GM12878 (cell line): ENCODE measurements at regions not wholly inside any gene's neighbourhood (a gene's known extent, or its start where the extent isn't known, plus 50 kb on each side); places are given as distances from the start of the nearest gene placed in this dataset.

Experiments
- ATAC-seq: fragments of 200-7000 bp; cut with Tn5 transposase; 3 replicates; pipeline ENCODE4 v1.9.1; 2020; ENCODE audit warnings: mild to moderate bottlenecking, moderate library complexity
- BruUV-seq: library from RNA; stranded (reverse); fragments of 400-500 nt; replicated peaks from 2 replicates; lab custom pipeline; 2021; lab: Mats Ljungman, UMichigan
- CTCF ChIA-PET: fragments of 300-600 bp; sonication (Branson Sonifier 250); formaldehyde crosslinking; extraction: SDS; loops from one replicate; lab custom pipeline; 2021; ENCODE audit warnings: inconsistent platforms; lab: Yijun Ruan, JAX
- POLR2A ChIA-PET: fragments of 350-600 bp; formaldehyde crosslinking; extraction: SDS; loops from one replicate; lab custom pipeline; 2021; ENCODE audit warnings: inconsistent platforms; lab: Charles Lee
- RAD21 ChIA-PET: fragments of 300-600 bp; sonication (Branson Sonifier 250); formaldehyde crosslinking; loops from one replicate; lab custom pipeline; 2023; ENCODE audit warnings: antibody characterized with exemption; ENCODE audit not compliant: unreplicated experiment; lab: Charles Lee
- SMC1A ChIA-PET: fragments of 300-600 bp; sonication (Branson Sonifier 250); formaldehyde crosslinking; loops from one replicate; lab custom pipeline; 2023; ENCODE audit not compliant: unreplicated experiment, uncharacterized antibody; lab: Charles Lee
- DNase-seq: peaks from one replicate; pipeline ENCODE4 v3.0.0-alpha.2; 2011; ENCODE audit warnings: low read depth, low spot score
- FAIRE-seq: peaks from 3 replicates; lab custom pipeline; 2011; peaks lifted over from hg19 to GRCh38; lab: Jason Lieb, UNC
- H2AFZ ChIP-seq: 2 replicates; pipeline ENCODE4 v1.6.0; 2011; ENCODE audit warnings: low read depth, low read length, control low read depth; ENCODE audit not compliant: control insufficient read depth
- H3K27ac ChIP-seq: 2 replicates; pipeline ENCODE4 v1.5.1; 2011; ENCODE audit warnings: control low read depth; ENCODE audit not compliant: control insufficient read depth, insufficient read depth
- H3K27me3 ChIP-seq, 2 experiments: replicated peaks in 1 of 2; 2 replicates each; pipeline versions ENCODE4 v1.6.0 to v1.6.1; 2011; ENCODE audit warnings: low read length in 1 of 2; ENCODE audit not compliant: control insufficient read depth in 2 of 2, insufficient read depth in 2 of 2
- H3K36me3 ChIP-seq, 2 experiments: 2 replicates each; pipeline ENCODE4 v1.5.1; 2011; ENCODE audit warnings: low read length in 1 of 2; ENCODE audit not compliant: control insufficient read depth in 2 of 2, insufficient read depth in 2 of 2
- H3K4me1 ChIP-seq: 2 replicates; pipeline ENCODE4 v1.6.1; 2011; ENCODE audit warnings: mild to moderate bottlenecking, low read length, moderate library complexity, mixed read lengths; ENCODE audit not compliant: control insufficient read depth, insufficient read depth
- H3K4me2 ChIP-seq: 2 replicates; pipeline ENCODE4 v1.6.0; 2011; ENCODE audit warnings: control low read depth; ENCODE audit not compliant: control insufficient read depth, insufficient read depth
- H3K4me3 ChIP-seq: fragments of 200-600 bp; sonication (generic); 2 replicates; pipeline ENCODE4 v1.5.1; 2016
- H3K79me2 ChIP-seq: 2 replicates; pipeline ENCODE4 v1.6.0; 2011; ENCODE audit warnings: low read length; ENCODE audit not compliant: control insufficient read depth, insufficient read depth
- H3K9ac ChIP-seq: 2 replicates; pipeline ENCODE4 v1.8.0; 2011; ENCODE audit warnings: low read length, control low read depth, mixed read lengths; ENCODE audit not compliant: control insufficient read depth, insufficient read depth
- H3K9me3 ChIP-seq: replicated peaks from 3 replicates; pipeline ENCODE4 v1.5.1; 2011; ENCODE audit warnings: mild to moderate bottlenecking, low read length; ENCODE audit not compliant: control insufficient read depth, insufficient read depth
- H4K20me1 ChIP-seq: 2 replicates; pipeline ENCODE4 v1.6.0; 2011; ENCODE audit not compliant: control insufficient read depth, insufficient read depth
- BCL3 ChIP-seq: IDR thresholded peaks from 2 replicates; pipeline ENCODE4 v1.6.1; 2011; ENCODE audit warnings: borderline replicate concordance, low read depth, mild to moderate bottlenecking, moderate library complexity, low read length; ENCODE audit not compliant: insufficient read depth, poor library complexity, severe bottlenecking
- CHD1 ChIP-seq: IDR thresholded peaks from 2 replicates; pipeline ENCODE4 v1.6.1; 2012; ENCODE audit warnings: low read depth, low read length, improper control_type of control experiment
- E2F4 ChIP-seq: IDR thresholded peaks from 2 replicates; pipeline ENCODE4 v1.6.1; 2012; ENCODE audit warnings: low read depth, low read length, improper control_type of control experiment
- HCFC1 ChIP-seq: fragments of 150-350 bp; IDR thresholded peaks from 2 replicates; pipeline ENCODE4 v1.6.1; 2014; ENCODE audit warnings: low read length
- HDAC2 ChIP-seq: fragments of 200-600 bp; sonication (generic); IDR thresholded peaks from 2 replicates; pipeline ENCODE4 v1.6.1; 2017
- HDGF ChIP-seq: fragments of 450-650 bp; IDR thresholded peaks from 2 replicates; pipeline ENCODE4 v1.6.1; 2016; ENCODE audit warnings: antibody characterized with exemption
- JUND ChIP-seq: IDR thresholded peaks from 2 replicates; pipeline ENCODE4 v1.6.1; 2012; ENCODE audit warnings: low read depth, mild to moderate bottlenecking, low read length, improper control_type of control experiment, moderate library complexity
- MYC ChIP-seq: IDR thresholded peaks from 2 replicates; pipeline ENCODE4 v1.6.1; 2011; ENCODE audit warnings: mild to moderate bottlenecking, low read length, moderate library complexity, inconsistent platforms; ENCODE audit not compliant: insufficient read depth, insufficient replicate concordance, insufficient read length, severe bottlenecking
- POU2F2 ChIP-seq: IDR thresholded peaks from 3 replicates; pipeline ENCODE4 v1.6.1; 2011; ENCODE audit warnings: low read depth, mild to moderate bottlenecking, low read length, borderline replicate concordance
- SREBF1 ChIP-seq: IDR thresholded peaks from 2 replicates; pipeline ENCODE4 v1.6.1; 2012; ENCODE audit warnings: mild to moderate bottlenecking, low read length
- STAT3 ChIP-seq: IDR thresholded peaks from 2 replicates; pipeline ENCODE4 v1.6.1; 2011; ENCODE audit warnings: low read depth, low read length, improper control_type of control experiment
- TAF1 ChIP-seq: IDR thresholded peaks from 2 replicates; pipeline ENCODE4 v1.6.1; 2011; ENCODE audit warnings: mild to moderate bottlenecking, low read depth, low read length, borderline replicate concordance
- WGBS: methylation state at CpG from one replicate; pipeline ENCODE4 v1.1.6; 2016; ENCODE audit warnings: low lambda C conversion rate; ENCODE audit not compliant: insufficient replicate concordance, insufficient coverage; ENCODE audit errors: missing lambda C conversion rate; 5-methylcytosine and 5-hydroxymethylcytosine counted together
- in situ Hi-C: fragments of 300-500 bp; cut with MboI; formaldehyde crosslinking; loops from 9 replicates; pipeline ENCODE4 v1.14.3; 2018; ENCODE audit warnings: mixed read lengths
- intact Hi-C: fragments of 100-400 bp; cut with micrococcal nuclease; formaldehyde crosslinking; loops from one replicate; pipeline ENCODE4 v1.14.2; 2022; ENCODE audit not compliant: unreplicated experiment
- TF ChIP-seq, protein P1 (sequence below): IDR thresholded peaks from 2 replicates; pipeline ENCODE4 v1.6.1; 2011; ENCODE audit warnings: low read depth, mild to moderate bottlenecking, low read length, moderate library complexity, borderline replicate concordance; ENCODE audit errors: extremely low read depth
- TF ChIP-seq, protein P2 (sequence below), 3 experiments: IDR thresholded peaks in 2 of 3; conservative IDR thresholded peaks in 1 of 3; 2 replicates each; pipeline ENCODE4 v1.5.1; 2011; ENCODE audit warnings: low read depth in 3 of 3, low read length in 3 of 3, mild to moderate bottlenecking in 3 of 3, control low read depth in 2 of 3, moderate library complexity in 2 of 3, inconsistent platforms in 1 of 3, mixed read lengths in 1 of 3; ENCODE audit not compliant: control insufficient read depth in 2 of 3, insufficient read depth in 1 of 3; ENCODE audit errors: extremely low read depth in 1 of 3
- TF ChIP-seq, protein P3 (sequence below): fragments of 450-650 bp; IDR thresholded peaks from 2 replicates; pipeline ENCODE4 v1.6.1; 2017; ENCODE audit warnings: mild to moderate bottlenecking

- TF ChIP-seq CHD1 (no peak), MYC (no peak)
Observed at GRCh38 chr13:89515948-89516347, 1831.5 kb upstream of the MIR17HG start (continued).

DNA sequence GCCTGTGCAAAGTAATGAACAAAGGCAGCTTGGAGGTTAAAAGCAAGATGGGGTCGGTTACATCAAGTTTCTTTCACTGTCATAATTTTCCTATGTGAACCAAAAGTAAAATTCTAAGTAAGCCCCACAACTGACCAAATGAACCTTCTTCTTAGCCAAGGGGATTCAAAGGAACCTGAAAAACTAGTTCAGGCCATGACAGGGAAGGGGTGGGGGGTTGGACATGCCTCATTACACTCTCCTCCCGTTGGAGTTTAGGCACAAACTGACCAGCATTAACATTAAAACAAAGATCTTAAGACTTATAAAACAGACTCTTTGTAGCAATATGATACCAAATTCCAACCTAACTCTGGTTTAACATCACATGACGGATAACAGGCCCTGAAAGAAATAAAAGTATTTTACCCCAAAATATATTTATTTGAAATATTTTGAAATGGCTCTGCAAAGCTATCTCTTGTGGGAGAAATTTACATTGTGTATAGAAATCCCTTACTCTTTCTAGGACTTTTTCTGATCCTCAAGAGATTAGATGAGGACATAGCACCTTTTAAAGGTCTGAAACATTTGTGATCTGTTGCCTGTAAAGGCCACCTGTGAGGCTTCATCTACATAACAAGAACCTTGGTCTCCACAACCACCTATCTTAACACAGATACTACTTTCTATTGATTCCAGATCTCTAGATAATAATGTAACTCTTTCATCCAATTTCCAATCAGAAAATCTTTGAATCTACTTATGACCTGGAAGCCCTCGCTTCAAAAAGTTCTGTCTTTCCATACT is 1829.0 kb upstream of the MIR17HG start:
- Histone ChIP-seq H3K4me2 (no peak overlapping the region), H3K27me3 (no peaks in the 10 kb centered on the region), H3K4me1 (no peaks in the 10 kb centered on the region), H3K27ac (no peak overlapping the region), H3K79me2 (no peaks in the 10 kb centered on the region), H3K9me3 (no peaks in the 10 kb centered on the region), H3K4me3 (no peak overlapping the region), H2AFZ (no peak overlapping the region), H4K20me1 (no peaks in the 10 kb centered on the region), H3K9ac (no peak overlapping the region), H3K36me3 (no peaks in the 10 kb centered on the region)
- FAIRE-seq (no peak), DNase-seq (no peak), ATAC-seq (no peak)
- BruUV-seq, result no TSS peak
- POLR2A ChIA-PET, result no interaction called here
- TF ChIP-seq JUND (no peak), HCFC1 (no peak), POU2F2 (no peak), HDAC2 (no peak), SREBF1 (no peak), BCL3 (no peak), HDGF (no peak), E2F4 (no peak), TAF1 (no peak), STAT3 (no peak)
- TF ChIP-seq, protein P1, sequence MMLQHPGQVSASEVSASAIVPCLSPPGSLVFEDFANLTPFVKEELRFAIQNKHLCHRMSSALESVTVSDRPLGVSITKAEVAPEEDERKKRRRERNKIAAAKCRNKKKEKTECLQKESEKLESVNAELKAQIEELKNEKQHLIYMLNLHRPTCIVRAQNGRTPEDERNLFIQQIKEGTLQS, result no peak
- TF ChIP-seq, protein P2, sequence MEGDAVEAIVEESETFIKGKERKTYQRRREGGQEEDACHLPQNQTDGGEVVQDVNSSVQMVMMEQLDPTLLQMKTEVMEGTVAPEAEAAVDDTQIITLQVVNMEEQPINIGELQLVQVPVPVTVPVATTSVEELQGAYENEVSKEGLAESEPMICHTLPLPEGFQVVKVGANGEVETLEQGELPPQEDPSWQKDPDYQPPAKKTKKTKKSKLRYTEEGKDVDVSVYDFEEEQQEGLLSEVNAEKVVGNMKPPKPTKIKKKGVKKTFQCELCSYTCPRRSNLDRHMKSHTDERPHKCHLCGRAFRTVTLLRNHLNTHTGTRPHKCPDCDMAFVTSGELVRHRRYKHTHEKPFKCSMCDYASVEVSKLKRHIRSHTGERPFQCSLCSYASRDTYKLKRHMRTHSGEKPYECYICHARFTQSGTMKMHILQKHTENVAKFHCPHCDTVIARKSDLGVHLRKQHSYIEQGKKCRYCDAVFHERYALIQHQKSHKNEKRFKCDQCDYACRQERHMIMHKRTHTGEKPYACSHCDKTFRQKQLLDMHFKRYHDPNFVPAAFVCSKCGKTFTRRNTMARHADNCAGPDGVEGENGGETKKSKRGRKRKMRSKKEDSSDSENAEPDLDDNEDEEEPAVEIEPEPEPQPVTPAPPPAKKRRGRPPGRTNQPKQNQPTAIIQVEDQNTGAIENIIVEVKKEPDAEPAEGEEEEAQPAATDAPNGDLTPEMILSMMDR (IDR thresholded peaks at IDR 0.05 in 2 of 3, conservative IDR thresholded peaks at IDR 0.05 in 1 of 3; ENCODE audit: control insufficient read depth in 2 of 3, extremely low read depth in 1 of 3, insufficient read depth in 1 of 3, low read depth in 3 of 3, low read length in 3 of 3), result no peak
- TF ChIP-seq, protein P3, sequence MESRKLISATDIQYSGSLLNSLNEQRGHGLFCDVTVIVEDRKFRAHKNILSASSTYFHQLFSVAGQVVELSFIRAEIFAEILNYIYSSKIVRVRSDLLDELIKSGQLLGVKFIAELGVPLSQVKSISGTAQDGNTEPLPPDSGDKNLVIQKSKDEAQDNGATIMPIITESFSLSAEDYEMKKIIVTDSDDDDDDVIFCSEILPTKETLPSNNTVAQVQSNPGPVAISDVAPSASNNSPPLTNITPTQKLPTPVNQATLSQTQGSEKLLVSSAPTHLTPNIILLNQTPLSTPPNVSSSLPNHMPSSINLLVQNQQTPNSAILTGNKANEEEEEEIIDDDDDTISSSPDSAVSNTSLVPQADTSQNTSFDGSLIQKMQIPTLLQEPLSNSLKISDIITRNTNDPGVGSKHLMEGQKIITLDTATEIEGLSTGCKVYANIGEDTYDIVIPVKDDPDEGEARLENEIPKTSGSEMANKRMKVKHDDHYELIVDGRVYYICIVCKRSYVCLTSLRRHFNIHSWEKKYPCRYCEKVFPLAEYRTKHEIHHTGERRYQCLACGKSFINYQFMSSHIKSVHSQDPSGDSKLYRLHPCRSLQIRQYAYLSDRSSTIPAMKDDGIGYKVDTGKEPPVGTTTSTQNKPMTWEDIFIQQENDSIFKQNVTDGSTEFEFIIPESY, result no peak
- SMC1A ChIA-PET, result interaction anchor here (0.7 kb wide), 1 partner anchor 11 kb away, joined by 3 read pairs; no protein-coding TSS in a partner anchor
- in situ Hi-C loops, result no loop called here
- intact Hi-C loops, result no loop called here
- CTCF ChIA-PET, result no interaction called here
- 1% methylated on average over 4 of the region's 4 CpGs for WGBS
- RAD21 ChIA-PET, result no interaction called here
